ENCODE measurements at regions not wholly inside any gene's neighbourhood (a gene's known extent, or its start where the extent isn't known, plus 50 kb on each side); places are given as distances from the start of the nearest gene placed in this dataset.
"Not testable (repeated sequence)": the region's sequence is repeated elsewhere in the genome, so short reads cannot be mapped to it uniquely, and the experiment has no call there.

- DNase-seq (ENCODE audit: low read depth) = no peak
These were observed 198.0 kb upstream of the FAT3 start for GRCh38 chr11:92026664-92027063.

DNA sequence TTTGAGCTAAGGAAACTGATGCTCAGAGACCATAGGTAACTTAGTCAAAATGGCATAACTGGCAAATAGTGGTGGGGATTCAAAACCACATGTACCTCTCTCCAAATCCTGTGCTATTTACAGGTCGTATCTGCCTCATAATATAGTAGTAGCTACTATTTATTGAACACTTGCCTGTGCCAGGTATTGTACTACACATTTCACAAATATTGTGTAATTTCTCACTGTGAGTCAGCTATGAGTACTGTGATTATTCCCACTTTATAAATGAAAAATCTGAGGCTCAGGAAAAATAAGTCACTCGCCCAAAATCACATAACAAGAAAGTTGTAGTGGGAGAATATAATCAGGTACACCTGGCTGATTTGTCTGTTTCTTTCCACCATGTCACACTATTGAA lies 199.8 kb upstream of the FAT3 start:
- no peak for DNase-seq (ENCODE audit: low read depth)

DNA sequence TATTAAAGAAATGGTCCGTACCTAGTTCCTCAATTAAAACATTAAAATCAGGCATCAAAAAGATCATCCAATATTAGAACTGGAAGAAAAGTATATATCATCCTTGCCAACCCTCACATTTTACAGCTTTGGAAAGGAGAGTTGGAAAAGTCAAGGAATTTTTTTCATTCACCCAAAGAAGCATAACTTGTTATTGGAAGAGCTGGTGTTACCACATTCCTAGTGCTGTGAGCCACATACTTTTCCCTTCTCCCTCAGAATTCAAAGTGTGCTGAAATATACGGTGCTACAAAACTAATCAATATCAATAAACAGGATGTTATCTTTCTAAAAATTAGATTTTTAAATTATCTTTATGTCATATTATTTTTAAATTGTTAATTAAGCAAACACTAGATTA lies 202.1 kb upstream of the FAT3 start:
- no peak for DNase-seq (ENCODE audit: low read depth)

GRCh38 chr11:92018332-92018731 lies 206.3 kb upstream of the FAT3 start:
- no peak for DNase-seq (ENCODE audit: low read depth)

DNA sequence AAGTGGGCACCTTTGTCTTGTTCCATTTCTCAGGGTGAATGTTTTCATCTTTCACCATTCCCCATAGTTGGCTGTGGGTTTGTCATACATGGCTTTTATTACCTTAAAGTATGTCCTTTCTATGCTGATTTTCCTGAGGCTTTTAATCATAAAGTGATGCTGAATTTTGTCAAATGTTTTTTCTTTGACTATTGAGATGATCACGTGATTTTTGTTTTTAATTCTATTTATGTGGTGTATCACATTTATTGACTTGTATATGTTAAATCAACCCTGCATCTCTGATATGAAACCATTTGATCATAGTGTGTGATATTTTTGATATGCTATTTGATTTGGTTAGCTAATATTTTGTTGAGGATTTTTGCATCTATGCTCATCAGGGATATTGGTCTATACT lies 216.4 kb upstream of the FAT3 start:
- DNase-seq (ENCODE audit: low read depth) = no peak

- no peak for DNase-seq (ENCODE audit: low read depth)
These were observed 222.1 kb upstream of the FAT3 start for GRCh38 chr11:92002568-92002967.

DNA sequence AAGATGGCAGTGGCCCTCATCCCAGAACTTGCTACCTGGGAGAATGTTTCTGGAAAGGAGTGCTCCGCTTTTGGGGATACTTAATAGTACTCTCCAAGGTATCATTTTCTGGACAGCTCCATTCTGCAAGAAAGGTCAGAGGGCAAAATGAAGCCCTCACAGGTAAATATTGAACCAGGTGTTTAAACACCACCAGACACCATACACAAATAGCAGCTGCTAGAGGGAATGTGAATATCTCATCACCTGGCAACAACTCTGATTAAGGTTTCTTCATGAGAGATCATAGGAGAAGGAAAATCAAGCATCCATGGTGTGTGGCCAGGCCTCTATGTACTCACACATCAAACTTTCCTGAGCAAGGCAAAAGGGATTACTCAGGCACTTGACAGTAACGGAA lies 226.1 kb upstream of the FAT3 start:
- no peak for DNase-seq (ENCODE audit: low read depth)

DNA sequence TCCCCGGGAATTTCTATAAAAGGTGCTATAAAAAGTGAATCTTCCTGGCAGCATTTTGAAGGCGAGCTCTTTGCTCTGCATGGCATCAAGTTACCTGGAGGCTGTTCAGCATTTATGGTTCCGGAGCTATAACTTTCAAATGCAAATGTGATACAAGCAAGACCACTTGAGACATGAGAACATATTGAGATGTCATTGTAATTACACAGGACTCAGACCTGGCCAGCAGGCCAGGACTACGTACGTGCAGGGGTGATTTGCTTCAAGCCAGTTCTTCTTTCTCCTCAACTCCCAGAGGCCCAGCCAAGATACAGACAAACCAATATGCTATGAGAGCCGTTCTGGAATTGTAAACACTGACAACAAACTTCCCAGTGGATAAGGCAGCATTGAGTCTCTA lies 227.4 kb upstream of the FAT3 start:
- no peak for DNase-seq (ENCODE audit: low read depth)

DNA sequence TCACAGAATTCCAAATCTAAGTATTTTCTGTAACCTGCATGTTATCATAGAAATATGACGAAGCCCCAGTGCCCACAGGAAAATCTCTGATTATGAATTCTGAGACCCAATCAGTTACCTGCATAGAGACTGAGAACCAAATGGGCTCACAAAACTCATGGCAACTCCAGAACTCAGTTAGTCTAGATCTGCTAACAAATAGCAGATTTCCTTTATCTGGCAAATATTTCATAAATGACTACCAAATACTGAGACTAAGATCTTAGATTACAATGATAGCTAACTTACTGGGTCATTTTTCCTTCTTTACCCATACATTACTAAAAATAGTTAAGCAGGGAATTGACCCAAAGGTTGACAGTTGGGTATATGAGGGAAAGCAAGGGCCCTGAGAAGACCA lies 228.1 kb upstream of the FAT3 start:
- no peak for DNase-seq (ENCODE audit: low read depth)

DNA sequence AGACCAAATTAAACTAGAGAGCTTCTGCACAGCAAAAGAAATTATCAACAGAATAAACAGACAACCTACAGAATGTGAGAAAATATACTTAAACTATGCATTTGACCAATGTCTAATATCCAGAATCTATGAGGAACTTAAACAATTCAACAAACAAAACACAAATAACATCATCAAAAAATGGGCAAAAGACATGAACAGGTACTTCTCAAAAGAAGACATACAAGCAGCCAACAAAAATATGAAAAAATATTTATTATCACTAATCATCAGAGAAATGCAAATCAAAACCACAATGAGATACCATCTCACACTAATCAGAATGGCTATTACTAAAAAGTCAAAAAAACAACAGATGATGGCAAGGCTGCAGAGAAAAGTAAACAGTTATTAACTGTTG lies 236.2 kb upstream of the FAT3 start:
- not testable (repeated sequence) for DNase-seq (ENCODE audit: low read depth)

DNA sequence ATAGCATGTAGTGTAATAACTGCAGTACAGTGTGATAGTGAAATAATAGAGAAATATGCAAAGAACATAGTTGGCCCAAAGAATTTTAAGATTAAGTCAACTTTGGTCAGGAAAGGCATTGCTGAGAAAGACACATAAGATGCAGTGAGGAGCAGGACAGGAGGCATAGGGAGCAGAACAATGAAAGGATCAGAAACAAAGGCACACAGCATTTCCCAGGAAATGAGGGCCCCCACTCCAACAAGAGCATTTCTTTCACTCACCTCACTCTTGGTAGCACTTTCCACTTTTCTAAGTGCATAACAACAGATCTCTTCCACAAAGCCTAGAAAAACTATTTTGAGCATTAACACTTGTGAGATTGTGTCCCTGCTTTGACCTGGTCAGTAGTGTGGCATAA lies 238.4 kb upstream of the FAT3 start:
- no peak for DNase-seq (ENCODE audit: low read depth)

- no peak for DNase-seq (ENCODE audit: low read depth)
These were observed 240.5 kb upstream of the FAT3 start for GRCh38 chr11:91984033-91984584.

DNA sequence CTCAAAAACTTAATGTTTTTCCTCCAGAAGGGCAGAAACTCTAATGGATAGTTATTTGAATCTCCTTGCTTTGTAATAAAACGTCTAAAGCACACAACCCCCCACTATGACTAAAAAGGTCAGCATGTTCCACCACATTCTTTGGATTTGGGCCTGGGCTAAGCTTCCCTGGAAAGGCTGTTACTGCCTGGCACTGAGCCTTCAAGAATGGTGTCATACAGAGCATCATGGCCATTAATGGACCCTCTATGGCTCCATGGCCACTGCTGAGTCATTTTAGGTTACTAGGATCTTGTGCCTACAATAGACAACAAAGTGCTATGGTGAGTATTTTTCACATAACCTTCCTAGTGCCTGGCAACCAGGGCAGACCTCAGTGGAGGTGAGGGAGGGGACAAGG lies 242.6 kb upstream of the FAT3 start:
- no peak for DNase-seq (ENCODE audit: low read depth)

GRCh38 chr11:91979775-91980174 lies 244.8 kb upstream of the FAT3 start:
- DNase-seq (ENCODE audit: low read depth) = no peak

GRCh38 chr11:91978747-91979146 lies 245.9 kb upstream of the FAT3 start:
- DNase-seq (ENCODE audit: low read depth) = no peak

DNA sequence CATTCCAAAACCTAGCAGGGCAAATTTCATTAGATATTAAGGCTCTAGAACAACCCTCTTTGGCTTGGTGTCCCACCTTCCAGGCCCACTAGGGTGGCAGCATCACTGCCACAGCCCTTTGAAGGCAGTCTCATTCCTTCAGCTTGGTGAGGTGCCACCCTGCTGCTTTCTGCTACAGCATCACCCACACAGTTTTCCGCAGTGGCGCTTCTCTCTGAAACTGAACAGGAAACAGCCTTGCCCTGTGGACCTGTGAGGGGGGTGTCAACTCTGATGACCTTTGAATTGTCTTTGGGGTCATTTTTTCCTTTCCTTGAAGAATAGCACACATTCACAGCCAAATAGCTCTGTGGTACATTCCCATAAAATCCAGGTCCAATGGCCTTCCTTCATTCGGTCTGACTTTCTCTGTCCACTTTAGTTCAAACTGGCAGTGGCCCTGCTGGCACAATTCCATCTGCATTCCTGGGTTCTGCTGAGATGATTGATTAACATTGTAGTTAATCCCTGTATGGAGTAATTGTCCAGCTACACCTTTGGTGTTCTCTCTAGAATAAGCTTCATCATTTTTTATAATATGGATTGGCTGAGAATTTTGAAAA lies 251.9 kb upstream of the FAT3 start:
- DNase-seq (ENCODE audit: low read depth) = no peak

DNA sequence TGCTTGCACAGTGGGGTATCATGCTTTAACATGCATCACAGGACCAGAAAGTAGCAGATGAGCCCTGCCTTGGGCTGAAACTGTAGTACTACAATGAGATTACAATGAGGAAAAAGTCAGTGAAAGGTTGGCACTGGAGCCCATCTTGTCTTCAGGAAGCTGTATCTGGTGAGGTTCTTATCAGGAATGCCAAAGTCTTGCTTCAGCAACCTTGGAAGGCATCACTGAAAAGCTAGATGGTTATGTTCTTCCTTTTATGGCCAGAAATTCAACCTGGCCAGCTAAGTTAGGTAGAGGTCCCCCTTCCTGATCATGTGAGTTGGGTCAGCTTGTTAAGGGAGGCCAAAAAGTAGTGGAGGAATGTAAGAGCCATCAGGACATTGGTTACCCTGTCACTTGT lies 254.0 kb upstream of the FAT3 start:
- no peak for DNase-seq (ENCODE audit: low read depth)

DNA sequence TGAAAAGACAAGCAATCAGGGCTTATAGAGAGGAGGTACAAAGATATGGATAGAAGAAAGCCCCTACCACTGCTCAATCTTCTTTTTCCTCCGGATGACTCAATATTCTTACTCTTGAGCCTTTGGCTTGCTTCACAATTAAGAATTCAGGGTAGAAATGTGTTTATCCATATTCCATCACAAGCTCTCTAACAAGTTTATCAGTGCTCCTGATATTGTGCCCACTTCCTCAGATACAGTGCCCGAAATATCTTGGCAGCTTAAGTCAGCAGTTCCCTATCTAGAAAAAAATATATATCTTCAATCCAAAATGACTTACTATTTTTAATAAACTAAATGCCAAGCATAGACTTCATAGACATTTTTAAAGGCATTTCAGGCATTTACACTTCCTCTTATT lies 255.1 kb upstream of the FAT3 start:
- no peak for DNase-seq (ENCODE audit: low read depth)

DNA sequence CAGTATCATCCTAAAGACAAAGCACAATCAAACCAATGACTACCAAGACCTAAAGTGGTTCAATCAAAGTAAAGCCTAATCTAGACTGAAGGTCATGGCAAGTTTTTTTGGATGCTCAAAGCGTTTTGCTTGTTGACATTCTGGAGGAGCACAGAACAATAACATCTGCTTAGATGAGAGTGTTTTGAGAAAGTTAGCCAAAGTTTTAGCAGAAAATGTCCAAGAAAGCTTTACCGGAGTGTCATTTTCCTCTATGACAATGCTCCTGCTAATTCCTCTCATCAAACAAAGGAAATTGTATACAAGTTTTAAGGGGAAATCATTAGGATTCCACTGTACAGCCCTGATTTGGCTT lies 256.9 kb upstream of the FAT3 start:
- no peak for DNase-seq (ENCODE audit: low read depth)

DNA sequence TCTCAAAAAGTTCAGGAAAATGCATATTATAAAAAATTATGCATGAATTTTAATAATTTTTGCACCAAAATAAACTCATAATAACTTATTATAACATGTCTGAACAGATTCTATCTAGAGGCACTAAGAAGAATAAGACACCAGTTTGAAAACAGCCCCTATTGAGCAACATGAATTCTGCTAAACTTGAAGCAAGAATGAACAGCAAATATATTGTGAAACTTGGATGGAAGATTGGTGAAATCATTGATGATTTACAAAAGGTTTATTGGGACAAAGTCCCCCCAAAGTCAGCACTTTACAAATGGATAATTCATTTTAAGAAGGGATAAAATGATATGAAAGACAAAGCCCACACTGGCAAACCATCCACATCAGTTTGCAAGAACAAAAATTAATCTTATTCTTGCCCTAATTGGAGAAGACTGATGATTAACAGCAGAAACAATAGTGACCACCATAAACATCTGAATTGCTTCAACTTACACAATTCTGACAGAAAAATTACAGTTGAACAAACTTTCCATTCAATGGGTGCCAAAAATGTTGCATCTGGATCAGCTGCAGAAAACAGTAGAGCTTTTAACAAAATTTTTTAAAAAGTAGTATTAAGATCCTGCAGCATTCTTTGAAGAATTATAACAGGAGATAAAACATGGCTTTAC lies 257.5 kb upstream of the FAT3 start:
- no peak for DNase-seq (ENCODE audit: low read depth)

- DNase-seq (ENCODE audit: low read depth) = no peak
These were observed 258.2 kb upstream of the FAT3 start for GRCh38 chr11:91966368-91966767.

DNA sequence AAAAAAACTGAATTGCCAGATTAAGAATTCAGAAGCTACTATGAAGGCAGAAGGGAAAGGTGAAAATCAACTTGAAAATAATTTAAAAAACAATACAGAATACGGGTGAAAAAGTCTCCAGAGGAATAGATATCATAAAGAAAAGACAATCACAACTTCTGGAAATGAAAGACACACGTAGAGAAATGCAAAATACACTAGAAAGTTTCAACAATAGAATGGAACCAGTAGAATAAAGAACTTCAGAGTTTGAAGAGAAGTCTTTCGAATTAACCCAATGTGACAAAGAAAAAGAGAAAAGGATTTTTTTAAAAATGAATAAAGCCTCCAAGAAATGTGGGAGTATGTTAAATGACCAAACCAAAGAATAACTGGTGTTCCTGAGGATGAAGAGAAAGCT lies 263.8 kb upstream of the FAT3 start:
- no peak for DNase-seq (ENCODE audit: low read depth)

DNA sequence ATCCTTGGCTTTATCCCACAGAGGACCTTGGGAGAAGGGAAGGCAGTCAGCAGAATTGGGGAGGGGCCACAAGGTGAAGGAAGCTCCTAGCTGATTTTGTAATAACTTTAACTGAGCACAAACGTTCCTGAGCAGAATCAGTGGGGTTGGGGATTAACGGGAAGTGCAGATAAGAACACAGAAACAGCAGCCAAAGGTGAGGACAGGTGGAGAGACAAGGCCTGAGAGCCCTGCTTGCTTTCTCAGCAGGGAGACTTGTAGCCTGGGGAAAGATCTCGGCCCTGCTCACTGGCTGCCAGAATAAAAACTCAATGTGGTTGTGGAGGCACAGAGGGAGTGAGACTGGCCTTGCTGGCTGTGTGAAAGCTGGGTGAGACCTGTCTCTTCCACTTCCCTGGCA lies 265.2 kb upstream of the FAT3 start:
- no peak for DNase-seq (ENCODE audit: low read depth)

- no peak for DNase-seq (ENCODE audit: low read depth)
These were observed 267.9 kb upstream of the FAT3 start for GRCh38 chr11:91956711-91957110.

All from activated T-cell treated with anti-CD3 and anti-CD28 coated beads for 48 hours (primary cell).